Tongue (tissue), 1 donor: ENCODE measurements at regions not wholly inside any gene's neighbourhood (a gene's known extent, or its start where the extent isn't known, plus 50 kb on each side); places are given as distances from the start of the nearest gene placed in this dataset.

Source experiments
- DNase-seq: peaks from one replicate; pipeline ENCODE4 v3.0.0-alpha.2; 2015

GRCh38 chr3:190790185-190790584, 72.3 kb downstream of the GMNC start:
- DNase-seq: no peak

- DNase-seq: no peak
These were observed 75.6 kb downstream of the GMNC start for GRCh38 chr3:190786898-190787297.

- no peak for DNase-seq
These were observed 77.4 kb downstream of the GMNC start for GRCh38 chr3:190785047-190785446.

DNA sequence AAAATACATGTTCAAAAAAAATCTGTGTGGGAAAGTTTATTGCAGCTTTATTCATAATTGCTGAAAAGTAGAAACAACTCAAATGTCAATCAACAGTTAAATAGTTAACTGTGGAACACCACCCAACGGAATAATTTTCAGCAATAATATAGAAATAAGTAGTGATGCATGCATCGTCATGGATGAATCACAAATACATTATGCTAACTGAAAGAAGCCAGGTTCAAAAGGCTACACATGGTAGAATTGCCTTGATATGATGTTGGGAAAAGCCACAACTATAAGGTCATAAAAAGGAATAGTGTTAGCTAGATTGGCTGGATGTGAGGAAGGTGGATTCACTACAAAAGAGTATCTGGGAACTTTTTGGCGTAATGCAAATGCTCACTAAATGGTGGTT, 82.0 kb downstream of the GMNC start:
- DNase-seq: no peak

GRCh38 chr3:190774633-190775032, 87.9 kb downstream of the GMNC start:
- no peak for DNase-seq

GRCh38 chr3:190773948-190774347, 88.5 kb downstream of the GMNC start:
- no peak for DNase-seq

- DNase-seq: no peak
These were observed 89.7 kb downstream of the GMNC start for GRCh38 chr3:190772831-190773230.

GRCh38 chr3:190768891-190769290, 93.6 kb downstream of the GMNC start:
- no peak for DNase-seq

- no peak for DNase-seq
These were observed 94.6 kb downstream of the GMNC start for GRCh38 chr3:190767851-190768250.

DNA sequence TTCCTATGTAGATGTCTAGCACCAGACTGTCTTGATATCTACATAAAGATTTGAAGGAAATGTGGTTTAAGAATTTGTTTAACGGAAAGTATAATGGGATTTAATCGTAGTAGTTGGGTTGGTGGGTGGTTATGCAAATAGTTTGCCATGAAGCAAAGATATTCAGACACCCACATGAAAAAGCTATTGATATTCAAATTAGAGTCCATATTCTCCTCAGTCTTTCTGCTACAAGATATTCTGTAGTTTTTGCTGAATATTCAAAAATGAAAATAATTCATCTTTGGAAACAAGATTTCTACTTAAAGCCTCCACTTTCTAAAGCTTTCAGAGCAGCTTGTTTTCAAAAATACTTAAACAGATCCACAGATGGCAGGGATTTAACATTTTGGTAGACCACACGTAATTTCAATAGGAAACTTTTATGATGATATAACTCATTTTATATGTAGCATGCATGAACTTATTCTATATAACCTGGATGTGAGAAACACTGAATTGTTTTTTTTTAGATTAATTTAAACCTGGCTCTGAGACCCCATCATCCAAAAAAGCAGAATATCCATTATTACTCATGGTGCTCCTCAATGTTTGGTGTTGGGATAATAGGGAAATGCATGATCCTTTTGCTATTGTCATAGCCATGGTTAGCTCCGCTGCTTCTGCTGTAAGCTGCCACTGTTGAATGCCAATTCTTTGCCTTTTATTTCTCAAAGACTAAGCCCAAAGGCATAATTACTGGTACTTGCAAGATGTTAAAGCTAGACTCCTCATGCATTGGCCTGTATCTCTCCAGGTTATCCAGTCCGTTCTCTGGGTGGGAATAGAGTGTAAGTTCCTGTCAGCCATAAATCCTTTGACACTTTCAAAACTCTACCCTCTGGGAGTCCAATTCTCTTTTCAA, 98.0 kb downstream of the GMNC start:
- DNase-seq: no peak

DNA sequence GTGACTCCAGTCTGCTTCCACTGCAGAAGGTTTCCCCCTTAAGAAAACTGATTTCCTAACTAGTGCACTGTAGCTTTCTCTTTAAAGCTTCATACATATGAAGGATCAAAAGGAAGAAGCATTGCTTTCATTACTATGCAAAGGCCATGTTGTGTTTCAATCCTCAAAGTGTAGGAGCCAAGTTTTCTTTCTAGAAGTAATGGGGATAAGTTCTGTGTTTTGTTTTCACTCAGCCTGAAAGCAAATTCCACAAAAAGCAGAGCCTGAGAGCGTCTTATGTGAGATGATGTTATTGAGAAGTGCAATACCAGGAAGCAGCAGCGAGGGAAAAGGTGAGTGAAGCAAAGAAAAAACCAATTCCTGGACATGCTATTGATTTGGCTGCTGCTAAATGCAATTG, 99.7 kb downstream of the GMNC start:
- DNase-seq: no peak

DNA sequence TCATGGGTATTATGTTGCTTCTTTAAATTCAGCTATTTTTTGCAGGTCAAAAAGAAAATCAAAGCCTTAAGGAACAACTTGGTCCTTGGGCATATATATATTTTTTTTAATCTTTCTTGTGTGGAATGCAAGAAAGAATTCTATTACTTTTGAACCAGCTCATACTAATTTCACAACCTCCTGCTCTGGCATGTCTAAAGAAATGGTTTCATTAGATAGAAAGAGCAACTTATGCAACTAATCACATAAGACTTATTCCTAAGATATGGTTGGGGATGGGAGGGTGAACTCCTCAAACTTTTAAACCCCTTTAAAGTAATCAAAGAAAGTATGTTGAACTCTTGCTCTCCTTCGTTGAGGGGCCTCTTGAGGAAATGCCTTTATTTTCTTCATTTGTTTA, 114.9 kb downstream of the GMNC start:
- DNase-seq: no peak

DNA sequence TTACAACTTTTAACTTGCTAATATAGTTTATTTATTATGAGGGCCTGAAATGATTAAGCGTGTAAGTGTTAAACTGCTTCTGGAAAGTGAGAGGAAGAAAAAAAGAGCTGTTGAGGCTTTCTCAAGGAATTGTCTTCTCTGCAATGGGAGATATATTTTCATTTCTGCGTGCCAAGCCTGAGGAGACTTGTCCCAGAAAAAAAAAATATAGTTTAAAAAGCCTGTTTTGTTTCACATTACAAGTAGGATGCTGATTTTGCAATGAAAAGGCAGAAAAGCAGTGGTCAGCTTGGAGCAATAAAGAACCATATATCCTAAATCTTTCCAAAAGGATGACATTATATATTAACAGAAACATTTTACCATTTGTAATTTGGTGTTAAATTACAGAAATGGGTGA, 115.5 kb downstream of the GMNC start:
- DNase-seq: peak; percentile 37

DNA sequence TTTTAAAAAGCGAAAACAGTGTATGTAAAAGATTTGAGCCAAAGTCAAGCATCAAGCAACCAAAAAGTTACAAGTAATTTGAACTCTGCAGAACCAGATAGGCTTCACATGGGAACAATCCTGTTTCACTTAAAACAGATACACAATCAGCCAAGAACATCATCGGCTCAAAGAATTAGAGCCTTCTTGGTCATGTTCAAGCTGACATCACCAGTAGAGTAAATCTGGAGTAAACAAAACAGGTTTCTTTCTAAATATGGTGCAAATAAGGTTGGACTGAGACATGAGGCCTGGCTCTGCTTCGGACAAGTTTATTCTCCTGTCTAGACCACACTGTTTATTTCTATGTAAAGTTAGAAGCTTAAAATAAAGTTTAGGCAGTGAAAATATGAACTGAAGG, 116.0 kb downstream of the GMNC start:
- peak; percentile 63 for DNase-seq

DNA sequence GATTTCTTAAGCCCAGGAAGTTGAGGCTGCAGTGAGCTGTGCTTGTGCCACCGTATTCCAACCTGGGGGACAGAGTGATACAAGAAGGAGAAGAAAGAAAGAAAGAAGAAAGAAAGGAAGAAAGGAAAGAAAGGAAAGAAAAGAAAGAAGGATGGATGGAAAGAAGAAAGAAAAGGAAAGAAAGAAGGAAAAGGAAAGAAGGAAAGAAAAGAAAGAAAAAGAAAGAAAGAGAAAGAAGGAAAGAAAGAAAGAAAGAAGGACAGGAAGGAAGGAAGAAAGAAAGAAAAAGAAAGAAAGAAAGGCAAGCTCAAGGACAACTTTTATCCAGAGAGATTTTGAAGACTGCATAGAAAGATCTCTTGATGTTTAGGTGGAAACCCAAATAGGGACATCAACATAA, 120.7 kb downstream of the GMNC start:
- DNase-seq: no peak

GRCh38 chr3:190739641-190740185, 122.8 kb downstream of the GMNC start:
- no peak for DNase-seq

- no peak for DNase-seq
These were observed 123.8 kb downstream of the GMNC start for GRCh38 chr3:190738636-190739155.

DNA sequence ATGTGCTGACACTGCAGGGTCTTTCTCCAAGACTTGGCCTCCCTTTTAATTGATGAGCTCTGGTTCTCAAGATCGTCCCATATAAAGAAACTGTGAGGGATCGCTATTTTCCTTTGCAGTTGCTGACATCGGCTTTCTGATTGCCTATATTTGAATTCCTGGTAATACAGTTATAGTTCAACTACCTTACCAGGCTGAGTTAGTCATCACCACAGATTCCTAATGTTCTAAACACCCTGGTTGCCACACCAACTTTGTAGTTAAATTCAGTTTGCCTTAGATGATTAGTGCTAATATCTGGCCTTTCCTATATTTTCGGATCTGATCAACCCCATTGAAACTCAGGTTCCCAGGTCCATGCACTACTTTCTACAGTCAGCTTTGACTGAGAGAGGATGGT, 125.0 kb downstream of the GMNC start:
- no peak for DNase-seq

GRCh38 chr3:190734490-190734889, 128.0 kb downstream of the GMNC start:
- DNase-seq: no peak

DNA sequence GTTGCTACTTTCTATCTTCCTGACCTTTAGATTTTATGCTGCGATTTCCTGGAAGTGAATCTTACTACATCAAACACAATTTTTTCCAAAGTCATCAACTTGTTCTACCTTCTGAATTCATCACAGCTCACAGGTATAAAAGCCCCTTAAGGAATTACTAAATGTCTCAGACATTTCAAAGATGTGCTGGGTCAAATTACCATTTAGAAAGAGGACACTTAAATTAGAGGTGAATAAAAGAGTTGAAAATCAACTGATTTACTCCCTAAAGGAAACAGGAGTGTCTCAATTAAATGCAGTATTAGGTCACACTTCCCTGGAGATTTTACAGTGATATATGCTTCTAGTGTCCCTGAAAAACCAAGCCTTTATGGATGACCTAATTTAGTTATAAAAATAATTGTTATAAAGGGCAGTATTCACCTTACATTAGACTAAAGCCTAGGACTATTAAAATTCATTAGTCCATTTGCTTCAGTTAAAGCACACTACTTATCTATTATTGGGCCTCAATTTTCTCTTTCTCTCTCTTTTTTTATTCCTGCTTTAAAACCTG, 128.8 kb downstream of the GMNC start:
- no peak for DNase-seq

- DNase-seq: no peak
These were observed 130.9 kb downstream of the GMNC start for GRCh38 chr3:190731596-190731995.

DNA sequence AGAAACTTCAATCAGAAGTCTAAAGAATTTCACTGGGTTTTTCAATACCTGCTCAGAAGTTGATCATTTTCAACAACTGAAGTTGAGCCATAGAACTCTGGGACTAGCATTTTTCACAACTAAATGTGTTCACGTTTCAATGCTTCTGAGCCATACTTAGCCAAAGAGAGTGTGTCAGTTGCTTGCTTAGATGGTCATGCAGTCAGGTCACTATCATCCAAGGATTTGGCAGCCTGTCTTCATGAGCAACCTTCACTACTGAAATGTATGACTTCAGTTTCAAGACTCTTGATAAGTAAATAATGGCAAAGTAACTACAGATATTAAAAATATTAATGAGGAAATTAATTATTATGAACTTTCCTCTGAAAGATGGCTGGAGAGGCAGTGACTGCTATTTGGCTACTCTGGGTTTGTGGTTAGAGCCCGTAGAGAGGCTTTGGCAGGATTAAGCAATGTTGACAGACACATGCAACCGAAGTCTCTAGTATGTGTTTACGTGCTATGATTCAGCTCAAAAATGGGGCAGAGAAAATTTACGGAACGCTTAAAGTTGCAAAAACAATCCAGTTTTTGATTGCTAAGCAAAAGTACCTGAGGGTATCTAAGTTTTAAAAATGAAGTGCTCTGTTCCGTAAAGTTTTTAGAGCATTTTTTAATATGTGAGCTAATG, 133.8 kb downstream of the GMNC start:
- DNase-seq: no peak
